Kidney epithelial cell (primary cell): ENCODE measurements at regions not wholly inside any gene's neighbourhood (a gene's known extent, or its start where the extent isn't known, plus 50 kb on each side); places are given as distances from the start of the nearest gene placed in this dataset.
A peak's percentile ranks its signal among the peaks of the same experiment; 100 is the strongest.

Experiments used
- DNase-seq: peaks from one replicate; pipeline ENCODE4 v3.0.0-alpha.2; 2010; ENCODE audit warnings: low read depth
- H3K27me3 ChIP-seq: 2 replicates; pipeline ENCODE4 v1.6.0; 2011; ENCODE audit warnings: low read length; ENCODE audit not compliant: control insufficient read depth, insufficient read depth
- H3K36me3 ChIP-seq: 2 replicates; pipeline ENCODE4 v1.5.1; 2011; ENCODE audit warnings: low read length; ENCODE audit not compliant: control insufficient read depth, insufficient read depth
- H3K4me3 ChIP-seq: 2 replicates; pipeline ENCODE4 v1.5.1; 2011; ENCODE audit warnings: low read depth, mild to moderate bottlenecking, control low read depth, low read length
- TF ChIP-seq, protein P1 (sequence below): IDR thresholded peaks from 2 replicates; pipeline ENCODE4 v1.5.1; 2011; ENCODE audit warnings: mild to moderate bottlenecking, moderate library complexity, low read length, control low read depth, inconsistent platforms; ENCODE audit not compliant: insufficient read depth, poor library complexity, severe bottlenecking

DNA sequence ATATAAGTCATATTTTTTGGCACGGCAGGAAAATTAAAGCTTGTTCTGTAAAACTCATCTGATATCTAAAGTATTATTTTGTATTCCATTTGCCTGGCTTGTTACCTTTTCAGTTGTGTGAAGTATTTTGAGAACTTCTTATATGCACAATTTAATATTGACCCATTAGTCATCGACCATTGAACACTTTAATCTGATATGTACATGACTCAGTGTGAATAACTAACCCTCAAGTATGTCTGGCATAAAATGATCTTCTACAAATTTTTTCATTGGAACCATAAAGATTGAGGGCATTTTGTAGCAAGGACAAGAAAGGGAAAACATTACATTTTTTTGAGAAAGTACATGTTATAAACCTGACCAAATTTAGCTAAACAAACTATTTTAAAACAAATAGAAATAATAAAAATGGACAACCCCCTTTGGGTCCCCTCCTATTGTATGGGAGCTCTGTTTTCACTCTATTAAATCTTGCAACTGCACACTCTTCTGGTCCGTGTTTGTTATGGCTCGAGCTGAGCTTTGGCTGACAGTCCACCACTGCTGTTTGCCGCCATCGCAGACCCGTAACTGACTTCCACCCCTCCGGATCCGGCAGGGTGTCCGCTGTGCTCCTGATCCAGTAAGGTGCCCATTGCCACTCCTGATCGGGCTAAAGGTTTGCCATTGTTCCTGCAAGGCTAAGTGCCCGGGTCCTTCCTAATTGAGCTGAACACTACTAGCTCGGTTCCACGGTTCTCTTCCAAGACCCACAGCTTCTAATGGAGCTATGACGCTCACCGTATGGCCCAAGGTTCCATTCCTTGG is 118.8 kb downstream of the SLC6A15 start:
- TF ChIP-seq, protein P1, sequence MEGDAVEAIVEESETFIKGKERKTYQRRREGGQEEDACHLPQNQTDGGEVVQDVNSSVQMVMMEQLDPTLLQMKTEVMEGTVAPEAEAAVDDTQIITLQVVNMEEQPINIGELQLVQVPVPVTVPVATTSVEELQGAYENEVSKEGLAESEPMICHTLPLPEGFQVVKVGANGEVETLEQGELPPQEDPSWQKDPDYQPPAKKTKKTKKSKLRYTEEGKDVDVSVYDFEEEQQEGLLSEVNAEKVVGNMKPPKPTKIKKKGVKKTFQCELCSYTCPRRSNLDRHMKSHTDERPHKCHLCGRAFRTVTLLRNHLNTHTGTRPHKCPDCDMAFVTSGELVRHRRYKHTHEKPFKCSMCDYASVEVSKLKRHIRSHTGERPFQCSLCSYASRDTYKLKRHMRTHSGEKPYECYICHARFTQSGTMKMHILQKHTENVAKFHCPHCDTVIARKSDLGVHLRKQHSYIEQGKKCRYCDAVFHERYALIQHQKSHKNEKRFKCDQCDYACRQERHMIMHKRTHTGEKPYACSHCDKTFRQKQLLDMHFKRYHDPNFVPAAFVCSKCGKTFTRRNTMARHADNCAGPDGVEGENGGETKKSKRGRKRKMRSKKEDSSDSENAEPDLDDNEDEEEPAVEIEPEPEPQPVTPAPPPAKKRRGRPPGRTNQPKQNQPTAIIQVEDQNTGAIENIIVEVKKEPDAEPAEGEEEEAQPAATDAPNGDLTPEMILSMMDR: no peak
- DNase-seq: peak; percentile 19
- H3K27me3 ChIP-seq: no peaks in the 10 kb centered on the region
- H3K36me3 ChIP-seq: no peaks in the 10 kb centered on the region
- no peak overlapping the region for H3K4me3 ChIP-seq

DNA sequence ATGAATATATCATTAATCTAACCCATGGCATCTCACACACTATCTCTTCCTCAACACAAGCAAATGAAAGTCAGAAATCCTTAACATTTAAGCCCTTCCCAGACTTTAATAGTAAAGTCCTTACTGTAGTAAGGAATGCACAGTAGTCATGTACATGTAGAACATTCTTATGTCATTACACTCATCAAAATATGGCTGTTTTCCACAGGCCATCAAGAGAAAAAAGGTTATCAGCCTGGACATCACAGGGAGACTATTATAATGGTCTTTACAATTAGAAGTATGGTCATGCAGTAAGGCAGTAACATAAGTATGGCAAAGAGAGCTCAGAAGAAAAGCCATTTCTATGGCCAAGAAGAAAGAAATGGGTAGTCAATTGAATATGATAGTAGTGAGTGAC is 121.2 kb downstream of the SLC6A15 start:
- Histone ChIP-seq H3K27me3 (no peaks in the 10 kb centered on the region), H3K36me3 (no peaks in the 10 kb centered on the region), H3K4me3 (no peak overlapping the region)
- TF ChIP-seq, protein P1: no peak
- DNase-seq: no peak

DNA sequence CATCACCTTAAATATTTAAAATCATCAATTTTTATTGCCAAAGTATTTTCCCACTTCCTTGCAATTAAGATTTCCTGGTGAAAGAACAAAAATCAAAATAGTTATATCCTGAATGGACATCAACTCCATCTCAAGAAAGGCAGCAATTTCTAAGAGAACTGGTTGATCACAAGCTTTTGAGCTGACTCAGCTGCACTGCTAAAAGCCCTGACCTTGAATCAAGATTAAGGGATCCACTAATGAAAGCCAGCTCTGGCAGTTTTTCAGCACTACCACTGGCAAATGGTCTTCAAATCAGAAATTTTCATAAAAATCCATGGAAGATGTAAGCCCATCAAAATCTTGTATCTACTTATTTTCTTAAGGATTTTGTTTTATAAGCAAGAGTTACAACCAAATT is 123.4 kb downstream of the SLC6A15 start:
- TF ChIP-seq, protein P1: no peak
- H3K27me3 ChIP-seq: no peaks in the 10 kb centered on the region
- no peaks in the 10 kb centered on the region for H3K36me3 ChIP-seq
- DNase-seq: no peak
- H3K4me3 ChIP-seq: no peak overlapping the region

DNA sequence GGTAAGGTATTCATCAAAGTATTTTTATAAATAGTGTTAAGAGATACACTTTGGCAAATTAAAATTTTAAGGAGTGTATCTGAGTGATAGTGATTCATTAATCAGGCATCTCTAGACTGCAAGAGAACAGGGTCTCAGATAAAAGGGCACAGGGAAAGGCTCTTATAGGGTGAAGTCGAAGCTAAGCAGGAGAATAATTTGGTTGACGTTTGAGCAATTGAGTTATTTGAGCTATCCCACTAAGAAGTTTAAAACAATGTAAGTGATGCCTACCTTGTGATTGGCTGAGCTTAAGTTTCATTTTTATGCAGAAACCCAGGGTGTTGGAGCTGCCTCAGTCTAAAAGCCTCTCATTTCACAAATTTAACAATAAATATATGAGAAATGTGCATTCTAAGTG is 125.3 kb downstream of the SLC6A15 start:
- Histone ChIP-seq H3K36me3 (no peaks in the 10 kb centered on the region), H3K27me3 (no peaks in the 10 kb centered on the region), H3K4me3 (no peak overlapping the region)
- TF ChIP-seq, protein P1: no peak
- no peak for DNase-seq

DNA sequence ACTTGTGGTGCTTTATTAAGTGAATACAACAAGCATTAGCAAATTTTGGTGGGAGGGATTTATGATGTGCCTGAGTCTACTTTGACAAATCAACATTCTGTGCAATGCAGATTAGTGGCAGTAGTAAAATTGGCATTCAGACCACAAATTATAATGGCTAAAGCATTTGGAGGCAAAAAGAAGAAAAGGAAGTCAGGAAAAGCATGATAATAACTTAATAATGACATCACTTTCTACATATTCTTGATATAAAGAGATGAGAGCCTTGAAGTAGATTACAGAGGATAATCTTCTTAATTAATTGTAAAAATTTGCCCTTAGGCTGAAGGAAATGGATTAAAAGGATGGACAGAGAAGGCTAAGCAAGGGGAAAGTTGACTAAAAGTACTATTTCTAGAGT is 126.0 kb downstream of the SLC6A15 start:
- Histone ChIP-seq H3K4me3 (no peak overlapping the region), H3K27me3 (no peaks in the 10 kb centered on the region), H3K36me3 (no peaks in the 10 kb centered on the region)
- TF ChIP-seq, protein P1: no peak
- no peak for DNase-seq

DNA sequence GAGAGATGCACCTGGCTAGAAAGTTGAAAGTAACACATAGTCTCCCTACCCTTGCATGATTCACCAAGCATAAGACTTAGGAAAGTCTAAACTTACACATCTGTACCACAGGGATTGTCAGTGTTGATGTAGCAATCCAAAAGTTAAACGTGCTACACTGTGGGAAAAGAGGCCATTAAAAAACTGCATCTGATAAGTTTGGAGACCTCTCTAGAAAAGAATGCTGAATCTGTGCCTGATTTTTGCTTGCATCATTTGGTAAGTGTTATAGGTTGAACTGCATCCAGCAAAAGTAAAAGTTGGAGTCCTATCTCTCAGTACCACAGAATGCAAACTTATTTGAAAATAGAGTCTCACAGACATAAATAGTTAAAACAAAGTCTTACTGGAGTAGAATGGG is 126.6 kb downstream of the SLC6A15 start:
- H3K4me3 ChIP-seq: no peak overlapping the region
- no peaks in the 10 kb centered on the region for H3K36me3 ChIP-seq
- TF ChIP-seq, protein P1: no peak
- H3K27me3 ChIP-seq: no peaks in the 10 kb centered on the region
- DNase-seq: no peak
